ENCODE measurements at regions not wholly inside any gene's neighbourhood (a gene's known extent, or its start where the extent isn't known, plus 50 kb on each side); places are given as distances from the start of the nearest gene placed in this dataset.
"Not testable (repeated sequence)": the region's sequence is repeated elsewhere in the genome, so short reads cannot be mapped to it uniquely, and the experiment has no call there.

DNA sequence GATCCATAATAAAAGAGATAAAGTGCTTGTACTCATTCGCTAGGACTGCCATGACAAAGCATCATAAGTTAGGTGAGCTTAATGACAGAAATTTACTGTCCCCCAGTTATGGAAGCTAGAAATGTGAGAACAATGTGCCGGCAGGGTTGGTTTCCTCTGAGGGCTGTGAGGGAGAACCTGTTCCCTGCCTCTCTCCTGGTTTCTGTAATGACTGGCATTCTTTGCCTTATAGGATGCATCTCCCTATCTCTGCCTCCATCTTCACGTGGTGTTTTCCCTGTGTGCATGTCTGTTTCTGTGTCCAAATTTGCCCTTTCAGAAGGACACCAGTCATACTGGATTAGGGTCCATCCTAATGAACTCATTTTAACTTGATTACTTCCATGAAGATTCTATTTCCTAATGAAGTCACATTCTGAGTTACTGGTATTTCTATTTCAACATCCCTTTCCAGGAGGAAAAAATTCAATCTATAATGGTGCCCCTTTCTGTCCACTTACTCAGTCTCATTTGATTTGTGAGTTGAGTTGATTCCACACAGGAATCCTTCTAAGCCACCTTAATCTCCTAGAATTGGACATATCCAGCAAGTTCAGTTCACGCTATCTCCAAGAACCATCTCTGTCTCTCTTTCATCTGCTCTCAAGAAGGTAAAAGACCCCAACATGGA is 71.2 kb upstream of the LIPC start:
- Histone ChIP-seq H3K27me3 (replicated peaks; ENCODE audit: control insufficient read depth, insufficient read depth, low read length) (no peaks in the 10 kb centered on the region), H3K4me3 (ENCODE audit: low read depth, low read length) (no peak overlapping the region), H3K9me3 (no peaks in the 10 kb centered on the region), H3K36me3 (ENCODE audit: control insufficient read depth, insufficient read depth, low read length) (no peaks in the 10 kb centered on the region), H3K4me1 (peaks cover 20% of the 10 kb centered on the region)
- Mint-ChIP-seq H3K4me3 (ENCODE audit: unreplicated experiment) (no peak overlapping the region), H3K27me3 (ENCODE audit: insufficient read depth, unreplicated experiment) (no peaks in the 10 kb centered on the region), H3K4me1 (ENCODE audit: low read depth, unreplicated experiment) (peaks cover 19% of the 10 kb centered on the region), H3K27ac (ENCODE audit: unreplicated experiment) (no peak overlapping the region), H3K9me3 (ENCODE audit: unreplicated experiment) (peaks cover 12% of the 10 kb centered on the region), H3K36me3 (ENCODE audit: insufficient read depth, unreplicated experiment) (peaks cover 4% of the 10 kb centered on the region)
- TF ChIP-seq, protein P1, sequence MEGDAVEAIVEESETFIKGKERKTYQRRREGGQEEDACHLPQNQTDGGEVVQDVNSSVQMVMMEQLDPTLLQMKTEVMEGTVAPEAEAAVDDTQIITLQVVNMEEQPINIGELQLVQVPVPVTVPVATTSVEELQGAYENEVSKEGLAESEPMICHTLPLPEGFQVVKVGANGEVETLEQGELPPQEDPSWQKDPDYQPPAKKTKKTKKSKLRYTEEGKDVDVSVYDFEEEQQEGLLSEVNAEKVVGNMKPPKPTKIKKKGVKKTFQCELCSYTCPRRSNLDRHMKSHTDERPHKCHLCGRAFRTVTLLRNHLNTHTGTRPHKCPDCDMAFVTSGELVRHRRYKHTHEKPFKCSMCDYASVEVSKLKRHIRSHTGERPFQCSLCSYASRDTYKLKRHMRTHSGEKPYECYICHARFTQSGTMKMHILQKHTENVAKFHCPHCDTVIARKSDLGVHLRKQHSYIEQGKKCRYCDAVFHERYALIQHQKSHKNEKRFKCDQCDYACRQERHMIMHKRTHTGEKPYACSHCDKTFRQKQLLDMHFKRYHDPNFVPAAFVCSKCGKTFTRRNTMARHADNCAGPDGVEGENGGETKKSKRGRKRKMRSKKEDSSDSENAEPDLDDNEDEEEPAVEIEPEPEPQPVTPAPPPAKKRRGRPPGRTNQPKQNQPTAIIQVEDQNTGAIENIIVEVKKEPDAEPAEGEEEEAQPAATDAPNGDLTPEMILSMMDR (IDR thresholded peaks at IDR 0.05; ENCODE audit: insufficient read depth in 1 of 2, low read depth in 1 of 2, low read length in 1 of 2, severe bottlenecking in 1 of 2, unreplicated experiment in 1 of 2) = no peak
- ChIA-PET POLR2A (no interaction called here), CTCF (no interaction called here)
- intact Hi-C loops (cut with micrococcal nuclease; ENCODE audit: unreplicated experiment) = no loop called here
- BruUV-seq (replicated peaks) = no TSS peak
- no peak for DNase-seq

DNA sequence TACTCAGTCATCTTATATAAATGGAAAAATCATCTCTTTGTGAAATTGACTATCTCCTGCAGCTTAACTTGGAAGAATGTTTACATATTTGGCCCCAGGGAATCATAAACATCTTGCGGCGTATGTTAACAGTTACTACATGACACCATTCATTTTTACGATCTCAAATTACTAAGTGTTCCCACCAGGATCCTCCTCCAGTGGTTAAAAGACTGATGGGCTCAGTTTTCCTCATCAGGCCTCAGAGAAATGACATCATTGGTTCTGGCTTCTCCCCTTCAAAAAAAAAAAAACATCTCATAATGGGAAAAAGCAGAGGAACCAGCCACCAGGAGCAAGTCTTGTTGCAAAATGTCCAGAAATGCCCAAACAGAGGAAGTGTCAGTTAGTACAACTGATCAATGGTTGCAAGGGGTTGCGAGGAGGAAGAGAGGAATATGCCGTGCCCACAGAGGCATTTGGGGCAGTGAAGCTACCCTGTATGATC is 70.5 kb upstream of the LIPC start:
- no TSS peak for BruUV-seq (replicated peaks)
- Histone ChIP-seq H3K36me3 (ENCODE audit: control insufficient read depth, insufficient read depth, low read length) (no peaks in the 10 kb centered on the region), H3K9me3 (no peaks in the 10 kb centered on the region), H3K27me3 (replicated peaks; ENCODE audit: control insufficient read depth, insufficient read depth, low read length) (no peaks in the 10 kb centered on the region), H3K4me1 (peaks cover 20% of the 10 kb centered on the region), H3K4me3 (ENCODE audit: low read depth, low read length) (no peak overlapping the region)
- intact Hi-C loops (cut with micrococcal nuclease; ENCODE audit: unreplicated experiment) = no loop called here
- peaks cover 19% of the 10 kb centered on the region for H3K4me1 Mint-ChIP-seq (ENCODE audit: low read depth, unreplicated experiment)
- peaks cover 4% of the 10 kb centered on the region for H3K36me3 Mint-ChIP-seq (ENCODE audit: insufficient read depth, unreplicated experiment)
- CTCF ChIA-PET = no interaction called here
- no peaks in the 10 kb centered on the region for H3K27me3 Mint-ChIP-seq (ENCODE audit: insufficient read depth, unreplicated experiment)
- no peak for DNase-seq
- TF ChIP-seq, protein P1 (IDR thresholded peaks at IDR 0.05; ENCODE audit: insufficient read depth in 1 of 2, low read depth in 1 of 2, low read length in 1 of 2, severe bottlenecking in 1 of 2, unreplicated experiment in 1 of 2) = no peak
- H3K4me3 Mint-ChIP-seq (ENCODE audit: unreplicated experiment) = no peak overlapping the region
- H3K27ac Mint-ChIP-seq (ENCODE audit: unreplicated experiment) = no peak overlapping the region
- POLR2A ChIA-PET = no interaction called here
- H3K9me3 Mint-ChIP-seq (ENCODE audit: unreplicated experiment) = peaks cover 12% of the 10 kb centered on the region

DNA sequence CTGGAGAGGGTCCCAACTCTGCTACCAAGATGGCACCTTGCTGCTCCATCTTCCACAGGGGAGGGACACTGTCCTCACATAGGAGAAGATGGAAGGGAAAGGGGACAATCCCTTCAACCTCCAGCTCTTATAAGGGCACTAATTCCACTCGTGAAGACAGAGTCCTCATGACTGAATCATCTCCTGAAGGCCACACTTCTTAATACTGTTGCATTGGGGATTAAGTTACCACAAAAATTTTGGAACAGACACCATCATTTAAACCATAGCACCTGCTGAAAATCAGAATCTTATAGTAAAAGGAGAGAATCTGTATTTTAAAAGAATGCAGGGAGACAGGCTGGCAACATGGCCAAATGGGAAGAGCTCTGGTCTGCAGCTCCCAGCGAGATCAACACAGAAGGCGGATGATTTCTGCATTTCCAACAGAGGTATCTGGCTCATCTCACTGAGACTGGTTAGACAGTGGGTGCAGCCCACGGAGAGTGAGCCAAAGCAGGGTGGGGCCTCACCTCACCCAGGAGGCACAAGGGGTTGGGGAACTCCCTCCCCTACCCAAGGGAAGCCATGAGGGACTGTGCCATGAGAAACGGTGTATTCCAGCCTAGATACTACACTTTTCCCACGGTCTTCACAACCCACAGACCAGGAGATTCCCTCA is 69.4 kb upstream of the LIPC start:
- Histone ChIP-seq H3K9me3 (no peaks in the 10 kb centered on the region), H3K36me3 (ENCODE audit: control insufficient read depth, insufficient read depth, low read length) (no peaks in the 10 kb centered on the region), H3K4me1 (peaks cover 16% of the 10 kb centered on the region), H3K27me3 (replicated peaks; ENCODE audit: control insufficient read depth, insufficient read depth, low read length) (no peaks in the 10 kb centered on the region), H3K4me3 (ENCODE audit: low read depth, low read length) (no peak overlapping the region)
- DNase-seq = no peak
- POLR2A ChIA-PET = no interaction called here
- H3K4me3 Mint-ChIP-seq (ENCODE audit: unreplicated experiment) = no peak overlapping the region
- no TSS peak for BruUV-seq (replicated peaks)
- H3K27me3 Mint-ChIP-seq (ENCODE audit: insufficient read depth, unreplicated experiment) = no peaks in the 10 kb centered on the region
- intact Hi-C loops (cut with micrococcal nuclease; ENCODE audit: unreplicated experiment) = no loop called here
- H3K4me1 Mint-ChIP-seq (ENCODE audit: low read depth, unreplicated experiment) = peaks cover 18% of the 10 kb centered on the region
- peaks cover 12% of the 10 kb centered on the region for H3K9me3 Mint-ChIP-seq (ENCODE audit: unreplicated experiment)
- CTCF ChIA-PET = no interaction called here
- peaks cover 4% of the 10 kb centered on the region for H3K36me3 Mint-ChIP-seq (ENCODE audit: insufficient read depth, unreplicated experiment)
- TF ChIP-seq, protein P1 (IDR thresholded peaks at IDR 0.05; ENCODE audit: insufficient read depth in 1 of 2, low read depth in 1 of 2, low read length in 1 of 2, severe bottlenecking in 1 of 2, unreplicated experiment in 1 of 2) = no peak
- H3K27ac Mint-ChIP-seq (ENCODE audit: unreplicated experiment) = no peak overlapping the region

DNA sequence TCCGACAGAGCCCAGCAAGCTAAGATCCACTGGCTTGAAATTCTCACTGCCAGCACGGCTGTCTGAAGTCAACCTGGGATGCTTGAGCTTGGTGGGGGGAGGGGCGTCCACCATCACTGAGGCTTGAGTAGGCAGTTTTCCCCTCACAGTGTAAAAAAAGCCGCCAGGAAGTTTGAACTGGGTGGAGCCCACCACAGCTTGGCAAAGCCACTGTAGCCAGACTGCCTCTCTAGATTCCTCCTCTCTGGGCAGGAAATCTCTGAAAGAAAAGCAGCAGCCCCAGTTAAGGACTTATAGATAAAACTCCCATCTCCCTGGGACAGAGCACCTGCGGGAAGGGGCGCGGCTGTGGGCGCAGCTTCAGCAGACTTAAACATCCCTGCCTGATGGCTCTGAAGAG is 68.7 kb upstream of the LIPC start:
- H3K4me1 ChIP-seq = peaks cover 11% of the 10 kb centered on the region; the same call in 1 of the 2 replicates
- peaks cover 11% of the 10 kb centered on the region for H3K4me1 Mint-ChIP-seq (ENCODE audit: low read depth, unreplicated experiment)
- H3K9me3 Mint-ChIP-seq (ENCODE audit: unreplicated experiment) = peaks cover 12% of the 10 kb centered on the region
- H3K27ac Mint-ChIP-seq (ENCODE audit: unreplicated experiment); H3K27me3 ChIP-seq (replicated peaks; ENCODE audit: control insufficient read depth, insufficient read depth, low read length); H3K36me3 Mint-ChIP-seq (ENCODE audit: insufficient read depth, unreplicated experiment); H3K4me3 Mint-ChIP-seq (ENCODE audit: unreplicated experiment); BruUV-seq (replicated peaks); H3K27me3 Mint-ChIP-seq (ENCODE audit: insufficient read depth, unreplicated experiment); POLR2A ChIA-PET; H3K36me3 ChIP-seq (ENCODE audit: control insufficient read depth, insufficient read depth, low read length); intact Hi-C loops (cut with micrococcal nuclease; ENCODE audit: unreplicated experiment); DNase-seq; H3K9me3 ChIP-seq; H3K4me3 ChIP-seq (ENCODE audit: low read depth, low read length); CTCF ChIA-PET: not testable (repeated sequence)

DNA sequence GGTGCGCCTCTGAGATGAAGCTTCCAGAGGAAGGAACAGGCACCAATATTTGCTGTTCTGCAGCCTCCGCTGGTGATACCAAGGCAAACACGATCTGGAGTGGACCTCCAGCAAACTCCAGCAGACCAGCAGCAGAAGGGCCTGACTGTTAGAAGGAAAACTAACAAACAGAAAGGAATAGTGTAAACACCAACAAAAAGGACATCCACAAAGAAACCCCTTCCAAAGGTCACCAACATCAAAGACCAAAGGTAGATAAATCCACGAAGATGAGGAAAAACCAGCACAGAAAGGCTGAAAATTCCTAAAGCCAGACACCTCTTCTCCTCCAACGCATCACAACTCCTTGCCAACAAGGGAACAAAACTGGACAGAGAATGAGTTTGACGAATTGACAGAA is 68.1 kb upstream of the LIPC start:
- H3K4me3 ChIP-seq (ENCODE audit: low read depth, low read length); H3K27ac Mint-ChIP-seq (ENCODE audit: unreplicated experiment); intact Hi-C loops (cut with micrococcal nuclease; ENCODE audit: unreplicated experiment); CTCF ChIA-PET; H3K4me3 Mint-ChIP-seq (ENCODE audit: unreplicated experiment); H3K36me3 ChIP-seq (ENCODE audit: control insufficient read depth, insufficient read depth, low read length); DNase-seq; BruUV-seq (replicated peaks); H3K27me3 Mint-ChIP-seq (ENCODE audit: insufficient read depth, unreplicated experiment); H3K36me3 Mint-ChIP-seq (ENCODE audit: insufficient read depth, unreplicated experiment); H3K27me3 ChIP-seq (replicated peaks; ENCODE audit: control insufficient read depth, insufficient read depth, low read length); H3K9me3 ChIP-seq; POLR2A ChIA-PET: not testable (repeated sequence)
- H3K4me1 ChIP-seq = peaks cover 11% of the 10 kb centered on the region; the same call in 1 of the 2 replicates
- peaks cover 12% of the 10 kb centered on the region for H3K9me3 Mint-ChIP-seq (ENCODE audit: unreplicated experiment)
- peaks cover 11% of the 10 kb centered on the region for H3K4me1 Mint-ChIP-seq (ENCODE audit: low read depth, unreplicated experiment)
